Heart left ventricle (tissue), 16 donors: ENCODE measurements at regions not wholly inside any gene's neighbourhood (a gene's known extent, or its start where the extent isn't known, plus 50 kb on each side); places are given as distances from the start of the nearest gene placed in this dataset.
A peak's percentile ranks its signal among the peaks of the same experiment; 100 is the strongest.

ENCODE experiments used
- ATAC-seq, 4 donors: fragments of 200-7000 bp; cut with Tn5 transposase; one replicate each; pipeline ENCODE4 v1.9.1; 2020 to 2022; ENCODE audit warnings: moderate library complexity in 4 of 4, mild to moderate bottlenecking in 3 of 4, moderate number of reproducible peaks in 1 of 4
- DNase-seq, 5 donors: peaks; one replicate each; pipeline ENCODE4 v3.0.0-alpha.2; 2020
- H3K27ac ChIP-seq, 12 donors: fragments of 200-600 bp; sonication (generic) in 4 of 12; one replicate each; pipeline versions ENCODE4 v1.5.0 to v1.8.0; 2016 to 2022; ENCODE audit warnings: mild to moderate bottlenecking in 2 of 12
- H3K27me3 ChIP-seq, 9 donors: fragments of 200-600 bp; sonication (generic) in 2 of 9; one replicate each; pipeline versions ENCODE4 v1.5.1 to v1.8.0; 2016 to 2022; ENCODE audit warnings: mild to moderate bottlenecking in 3 of 9
- H3K36me3 ChIP-seq, 9 donors: fragments of 200-600 bp; sonication (generic) in 2 of 9; one replicate each; pipeline versions ENCODE4 v1.5.0 to v1.8.0; 2018 to 2022; ENCODE audit warnings: mild to moderate bottlenecking in 2 of 9
- H3K4me1 ChIP-seq, 12 donors: fragments of 200-600 bp; sonication (generic) in 4 of 12; one replicate each; pipeline versions ENCODE4 v1.5.0 to v1.8.0; 2016 to 2022; ENCODE audit warnings: mild to moderate bottlenecking in 3 of 12
- H3K4me3 ChIP-seq, 12 donors: fragments of 200-600 bp; sonication (generic) in 4 of 12; one replicate each; pipeline versions ENCODE4 v1.5.0 to v1.8.0; 2017 to 2022; ENCODE audit warnings: mild to moderate bottlenecking in 9 of 12, moderate library complexity in 4 of 12
- H3K9me3 ChIP-seq, 12 donors: fragments of 200-600 bp; sonication (generic) in 4 of 12; one replicate each; pipeline versions ENCODE4 v1.5.0 to v1.8.0; 2016 to 2022; ENCODE audit warnings: mild to moderate bottlenecking in 1 of 12
- CTCF ChIP-seq, 12 donors: fragments of 200-600 bp; sonication (generic) in 4 of 12; IDR thresholded peaks; one replicate each; pipeline versions ENCODE4 v1.5.0 to v1.8.0; 2018 to 2022; ENCODE audit warnings: antibody characterized with exemption in 12 of 12, mild to moderate bottlenecking in 5 of 12
- POLR2A ChIP-seq, 2 donors: fragments of 450-650 bp; IDR thresholded peaks; one replicate each; pipeline ENCODE4 v1.6.1; 2017; ENCODE audit warnings: antibody characterized with exemption in 2 of 2, mild to moderate bottlenecking in 2 of 2, moderate library complexity in 2 of 2
- WGBS, 4 donors: extraction: QIAGEN DNeasy Blood & Tissue Kit in 2 of 4; methylation state at CpG; one replicate each; pipeline versions ENCODE4 v1.1.5 to v1.1.7; 2013 to 2018; 5-methylcytosine and 5-hydroxymethylcytosine counted together
- intact Hi-C, 10 donors: fragments of 100-400 bp; cut with DNase I; formaldehyde crosslinking; loops; one replicate each; pipeline versions ENCODE4 v1.11.1 to v1.14.2; 2022
- donor health status: ischemic (EF 13 %, LVEDD 7.1; RV severe dilation, severe dysfunction).
- donor health status: healthy with polysubstance abuse.
- donor health status: DM: no; HTN: yes; CAD: no.
- donor health status: DM: no; HTN: no; CAD: no.
- donor health status: ischemic (EF 25% LVEDD 6.9; RV normal size, moderate dysfunction).
- donor health status: ischemic (EF 25% LVEDD 5.7; RV mildly dilated, moderate dysfunction).
- donor health status: healthy.
- donor health status: DM: yes; HTN: yes; CAD: no.
- donor health status: ischemic (EF 35%, LVEDD 5.7; RV mildly dilated, moderate dysfunction).
- donor health status: nonischemic (EF 11% LVEDD 7.7; RV severe dilation, severe dysfunction).
- donor health status: DM: yes; HTN: yes; CAD: no.
- donor health status: PGD.
- donor health status: ischemic (EF 29% LVEDD 5.4; RV normal size, mild dysfunction).
- donor health status: nonischemic (EF 23%, LVEDD 6.1; RV moderate dilation, normal function).

GRCh38 chr12:67752226-67752732, 103.7 kb downstream of the DYRK2 start:
- Histone ChIP-seq H3K36me3 (no peaks in the 10 kb centered on the region), H3K27me3 (no peaks in the 10 kb centered on the region), H3K9me3 (no peaks in the 10 kb centered on the region), H3K4me3 (no peak overlapping the region), H3K27ac (no peak overlapping the region), H3K4me1 (peaks cover 0 to 40% (median 7%) of the 10 kb centered on the region in 12 donors)
- ATAC-seq (no peak), DNase-seq (no peak)
- WGBS, 4 donors, result 95 to 97% (median 97%) methylated on average over 4 of the region's 4 CpGs
- intact Hi-C loops, result loop anchor here in 1 of 10 donors (10.0 kb wide), 1 partner anchor 97 kb away; no protein-coding TSS in a partner anchor
- TF ChIP-seq CTCF (IDR thresholded peaks at IDR 0.05), result no peak
- TF ChIP-seq POLR2A (IDR thresholded peaks at IDR 0.05), result no peak

GRCh38 chr12:67754933-67755697, 106.6 kb downstream of the DYRK2 start:
- no peak overlapping the region for H3K4me3 ChIP-seq
- peak in 3 of 5 donors; percentile 32 to 69 (median 53) for DNase-seq
- peaks cover 0 to 38% (median 6%) of the 10 kb centered on the region in 12 donors for H3K4me1 ChIP-seq
- H3K27me3 ChIP-seq, result no peaks in the 10 kb centered on the region
- H3K9me3 ChIP-seq, result no peaks in the 10 kb centered on the region
- ATAC-seq, result peak; percentile 84 to 94 (median 89)
- peak overlapping the region in 6 of 12 donors; percentile 12 to 42 (median 34) for H3K27ac ChIP-seq
- 45 to 70% (median 54%) methylated on average over 9 of the region's 9 CpGs for WGBS, 4 donors
- intact Hi-C loops, result loop anchor here in 1 of 10 donors (10.0 kb wide), 1 partner anchor 100 kb away; no protein-coding TSS in a partner anchor
- no peak for TF ChIP-seq POLR2A (IDR thresholded peaks at IDR 0.05)
- TF ChIP-seq CTCF (IDR thresholded peaks at IDR 0.05), result no peak
- H3K36me3 ChIP-seq, result no peaks in the 10 kb centered on the region

GRCh38 chr12:67757651-67758050, 109.1 kb downstream of the DYRK2 start:
- intact Hi-C loops, result loop anchor here in 1 of 10 donors (10.0 kb wide), 1 partner anchor 103 kb away; no protein-coding TSS in a partner anchor
- H3K9me3 ChIP-seq, result no peaks in the 10 kb centered on the region
- H3K27ac ChIP-seq, result no peak overlapping the region
- WGBS, 4 donors, result 85 to 97% (median 94%) methylated on average over 2 of the region's 2 CpGs
- H3K4me1 ChIP-seq, result peaks cover 0 to 38% (median 5%) of the 10 kb centered on the region in 12 donors
- no peaks in the 10 kb centered on the region for H3K27me3 ChIP-seq
- H3K4me3 ChIP-seq, result no peak overlapping the region
- ATAC-seq (no peak), DNase-seq (no peak)
- TF ChIP-seq POLR2A (IDR thresholded peaks at IDR 0.05) (no peak), CTCF (IDR thresholded peaks at IDR 0.05) (no peak)
- no peaks in the 10 kb centered on the region for H3K36me3 ChIP-seq

- DNase-seq, result no peak
- no peak overlapping the region for H3K4me3 ChIP-seq
- peaks cover 0 to 38% (median 5%) of the 10 kb centered on the region in 12 donors for H3K4me1 ChIP-seq
- no peaks in the 10 kb centered on the region for H3K27me3 ChIP-seq
- ATAC-seq, result no peak
- peak overlapping the region in 1 of 12 donors; percentile 10 for H3K27ac ChIP-seq
- no peak for TF ChIP-seq CTCF (IDR thresholded peaks at IDR 0.05)
- TF ChIP-seq POLR2A (IDR thresholded peaks at IDR 0.05), result no peak
- intact Hi-C loops, result loop anchor here in 1 of 10 donors (10.0 kb wide), 1 partner anchor 103 kb away; no protein-coding TSS in a partner anchor
- H3K9me3 ChIP-seq, result no peaks in the 10 kb centered on the region
- WGBS, 4 donors, result 70 to 83% (median 76%) methylated on average over 2 of the region's 2 CpGs
- H3K36me3 ChIP-seq, result no peaks in the 10 kb centered on the region
Measured at GRCh38 chr12:67758119-67758518, 109.6 kb downstream of the DYRK2 start.
